GM12872 (cell line): ENCODE measurements at regions not wholly inside any gene's neighbourhood (a gene's known extent, or its start where the extent isn't known, plus 50 kb on each side); places are given as distances from the start of the nearest gene placed in this dataset.

ENCODE experiments used
- TF ChIP-seq, protein P1 (sequence below): IDR thresholded peaks from 3 replicates; pipeline ENCODE4 v1.5.1; 2011; ENCODE audit warnings: low read depth, mild to moderate bottlenecking, low read length, moderate library complexity; ENCODE audit not compliant: insufficient read depth

GRCh38 chr20:17042122-17042521 lies 184.7 kb upstream of the PCSK2 start:
- TF ChIP-seq, protein P1, sequence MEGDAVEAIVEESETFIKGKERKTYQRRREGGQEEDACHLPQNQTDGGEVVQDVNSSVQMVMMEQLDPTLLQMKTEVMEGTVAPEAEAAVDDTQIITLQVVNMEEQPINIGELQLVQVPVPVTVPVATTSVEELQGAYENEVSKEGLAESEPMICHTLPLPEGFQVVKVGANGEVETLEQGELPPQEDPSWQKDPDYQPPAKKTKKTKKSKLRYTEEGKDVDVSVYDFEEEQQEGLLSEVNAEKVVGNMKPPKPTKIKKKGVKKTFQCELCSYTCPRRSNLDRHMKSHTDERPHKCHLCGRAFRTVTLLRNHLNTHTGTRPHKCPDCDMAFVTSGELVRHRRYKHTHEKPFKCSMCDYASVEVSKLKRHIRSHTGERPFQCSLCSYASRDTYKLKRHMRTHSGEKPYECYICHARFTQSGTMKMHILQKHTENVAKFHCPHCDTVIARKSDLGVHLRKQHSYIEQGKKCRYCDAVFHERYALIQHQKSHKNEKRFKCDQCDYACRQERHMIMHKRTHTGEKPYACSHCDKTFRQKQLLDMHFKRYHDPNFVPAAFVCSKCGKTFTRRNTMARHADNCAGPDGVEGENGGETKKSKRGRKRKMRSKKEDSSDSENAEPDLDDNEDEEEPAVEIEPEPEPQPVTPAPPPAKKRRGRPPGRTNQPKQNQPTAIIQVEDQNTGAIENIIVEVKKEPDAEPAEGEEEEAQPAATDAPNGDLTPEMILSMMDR = no peak

DNA sequence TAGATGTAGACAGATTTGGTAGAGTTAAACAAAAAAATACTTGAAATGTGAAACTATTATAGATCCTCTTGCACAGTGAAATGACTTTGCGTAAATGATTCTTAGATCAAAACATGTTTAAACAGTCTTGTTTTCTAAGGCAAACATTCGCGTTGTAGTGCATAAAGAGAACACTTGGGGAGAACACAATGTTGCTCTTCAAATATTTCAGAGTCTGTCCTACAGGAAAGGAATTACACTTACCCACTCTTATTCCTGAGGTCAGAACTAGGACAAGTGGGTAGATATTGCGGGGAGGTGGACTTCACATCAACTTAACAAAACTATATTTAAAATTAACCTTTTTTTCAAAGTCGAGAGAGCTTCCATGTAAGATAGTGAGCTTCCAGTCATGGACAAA lies 183.5 kb upstream of the PCSK2 start:
- TF ChIP-seq, protein P1 = no peak

- TF ChIP-seq, protein P1 = no peak
These were observed 181.9 kb upstream of the PCSK2 start for GRCh38 chr20:17044891-17045290.

DNA sequence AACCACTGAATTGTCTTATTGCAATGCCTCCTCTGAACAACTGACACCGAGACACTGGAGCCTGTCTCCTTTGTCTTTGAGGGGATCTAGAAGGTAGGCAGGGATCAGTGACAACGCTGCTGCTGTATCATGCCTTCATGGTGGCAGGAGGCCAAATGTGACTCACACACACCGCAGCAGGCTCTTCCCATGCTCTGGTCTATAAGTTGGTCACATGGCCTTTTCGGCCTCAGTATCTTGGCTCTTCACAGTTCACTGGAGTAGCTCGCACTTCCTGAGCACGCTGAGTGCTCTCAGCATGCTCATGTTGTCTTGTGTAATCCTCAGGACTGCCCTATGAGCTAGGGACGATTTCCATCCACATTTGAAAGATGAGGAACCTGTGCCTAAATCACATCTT lies 167.4 kb upstream of the PCSK2 start:
- TF ChIP-seq, protein P1 = no peak

GRCh38 chr20:17061715-17062114 lies 165.1 kb upstream of the PCSK2 start:
- TF ChIP-seq, protein P1 = no peak

- TF ChIP-seq, protein P1 = no peak
These were observed 164.1 kb upstream of the PCSK2 start for GRCh38 chr20:17062712-17063111.

DNA sequence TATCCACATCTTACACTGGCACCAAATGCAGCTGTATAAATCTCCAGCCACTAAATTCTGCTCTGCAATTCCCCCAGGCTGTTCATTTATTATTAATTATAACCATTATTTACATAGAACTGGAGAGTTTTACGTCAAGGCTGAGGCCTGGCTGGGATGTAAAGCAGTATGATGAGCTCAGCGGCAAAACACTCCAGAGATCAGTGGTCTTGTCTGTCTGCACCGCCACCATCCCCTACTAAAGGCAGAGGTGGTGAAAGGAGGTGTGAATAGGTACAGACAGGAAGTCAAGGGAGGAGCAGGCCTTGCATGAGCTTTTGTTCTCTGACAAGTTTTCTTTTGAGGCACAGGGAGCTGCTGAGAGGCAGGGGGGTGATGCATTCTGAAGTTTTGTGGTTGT lies 159.9 kb upstream of the PCSK2 start:
- TF ChIP-seq, protein P1 = no peak
